CD4-positive, alpha-beta T cell (primary cell): ENCODE measurements at regions not wholly inside any gene's neighbourhood (a gene's known extent, or its start where the extent isn't known, plus 50 kb on each side); places are given as distances from the start of the nearest gene placed in this dataset.

Experiments used
- ATAC-seq: fragments of 200-7000 bp; cut with Tn5 transposase; one replicate; pipeline ENCODE4 v1.10.0; 2022; ENCODE audit warnings: mild to moderate bottlenecking; ENCODE audit not compliant: poor library complexity
- CTCF ChIA-PET: fragments of 350-600 bp; sonication (Branson Sonifier 250); formaldehyde crosslinking; loops from one replicate; lab custom pipeline; 2021; ENCODE audit warnings: antibody characterized with exemption, inconsistent platforms; lab: Charles Lee
- POLR2A ChIA-PET: fragments of 350-600 bp; sonication (Branson Sonifier 250); formaldehyde crosslinking; loops from one replicate; lab custom pipeline; 2021; ENCODE audit warnings: antibody characterized with exemption, inconsistent platforms; lab: Charles Lee
- DNase-seq, 14 experiments: peaks; one replicate each; pipeline ENCODE4 v3.0.0-alpha.2; 2013 to 2020; ENCODE audit warnings: mixed read lengths in 2 of 14
- H3K27ac ChIP-seq, 2 donors: one replicate each; pipeline versions ENCODE4 v1.5.1 to v1.7.0; 2013; ENCODE audit warnings: low read length in 2 of 2, low read depth in 1 of 2, mild to moderate bottlenecking in 1 of 2
- H3K27me3 ChIP-seq, 2 experiments: 1 replicate in 1 of 2; 2 replicates in 1 of 2; pipeline versions ENCODE4 v1.6.1 to v1.7.0; 2013; ENCODE audit warnings: low read length in 2 of 2, control low read depth in 1 of 2, mild to moderate bottlenecking in 1 of 2, moderate library complexity in 1 of 2; ENCODE audit not compliant: insufficient read depth in 2 of 2, control insufficient read depth in 1 of 2
- H3K36me3 ChIP-seq: one replicate; pipeline ENCODE4 v1.6.1; 2013; ENCODE audit warnings: low read length, control low read depth; ENCODE audit not compliant: insufficient read depth
- H3K4me1 ChIP-seq: one replicate; pipeline ENCODE4 v1.6.1; 2013; ENCODE audit warnings: low read length, control low read depth; ENCODE audit not compliant: insufficient read depth
- H3K4me3 ChIP-seq: one replicate; pipeline ENCODE4 v1.5.1; 2013; ENCODE audit warnings: mild to moderate bottlenecking, low read length, moderate library complexity
- H3K9me3 ChIP-seq, 2 experiments: 1 replicate in 1 of 2; 2 replicates in 1 of 2; pipeline versions ENCODE4 v1.6.1 to v1.7.0; 2013; ENCODE audit warnings: low read length in 2 of 2, mild to moderate bottlenecking in 2 of 2, control low read depth in 1 of 2, moderate library complexity in 1 of 2; ENCODE audit not compliant: control insufficient read depth in 1 of 2, insufficient read depth in 1 of 2
- H3K27ac Mint-ChIP-seq: one replicate; pipeline ENCODE4 v1.8.0; 2020; ENCODE audit warnings: mixed read lengths
- H3K27me3 Mint-ChIP-seq: one replicate; pipeline ENCODE4 v1.8.0; 2021; ENCODE audit warnings: mixed read lengths
- H3K36me3 Mint-ChIP-seq: one replicate; pipeline ENCODE4 v1.8.0; 2021; ENCODE audit warnings: low read depth, mixed read lengths
- H3K4me1 Mint-ChIP-seq: one replicate; pipeline ENCODE4 v1.8.0; 2021; ENCODE audit warnings: low read depth, mixed read lengths
- H3K4me3 Mint-ChIP-seq: one replicate; pipeline ENCODE4 v1.8.0; 2020; ENCODE audit warnings: mild to moderate bottlenecking, mixed read lengths
- H3K9me3 Mint-ChIP-seq: one replicate; pipeline ENCODE4 v1.8.0; 2020; ENCODE audit warnings: mixed read lengths
- CTCF ChIP-seq: fragments of 200-600 bp; IDR thresholded peaks from one replicate; pipeline ENCODE4 v1.8.0; 2022; ENCODE audit warnings: antibody characterized with exemption, mild to moderate bottlenecking
- intact Hi-C, 2 experiments: fragments of 100-400 bp; cut with DNase I in 1 of 2; cut with micrococcal nuclease in 1 of 2; formaldehyde crosslinking; loops; one replicate each; pipeline versions ENCODE4 v1.15.1 to v1.9.0; 2023 to 2025; cut with DNase I, micrococcal nuclease

DNA sequence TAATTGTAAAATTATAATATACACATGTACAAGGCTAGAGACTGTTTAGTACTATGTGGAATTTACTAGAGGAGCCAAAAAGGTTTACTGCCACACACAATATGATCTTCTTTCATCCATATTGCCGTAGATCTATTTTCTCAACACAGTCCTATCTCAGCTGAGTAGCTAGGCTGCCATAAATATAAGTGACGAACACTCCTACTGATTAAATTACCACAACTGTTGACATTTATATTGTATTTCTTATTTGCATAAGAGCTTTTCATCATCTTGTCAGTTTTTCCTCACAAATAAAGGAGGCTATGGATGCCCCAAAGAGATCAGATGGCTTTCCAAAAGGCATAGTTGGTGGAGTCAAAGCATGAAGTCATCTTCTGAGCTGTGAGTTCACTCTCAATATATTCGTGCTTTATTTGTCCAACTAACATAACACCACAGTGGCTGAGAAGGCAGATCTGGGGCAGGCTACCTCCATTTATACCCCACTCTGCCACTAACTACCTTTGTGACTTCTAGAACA lies 78.6 kb downstream of the CCDC59 start:
- H3K4me3 ChIP-seq: no peak overlapping the region
- H3K36me3 ChIP-seq: no peaks in the 10 kb centered on the region
- POLR2A ChIA-PET: no interaction called here
- Mint-ChIP-seq H3K27ac (no peak overlapping the region), H3K4me3 (no peak overlapping the region), H3K4me1 (no peaks in the 10 kb centered on the region), H3K27me3 (no peaks in the 10 kb centered on the region), H3K9me3 (peaks cover 9% of the 10 kb centered on the region), H3K36me3 (no peaks in the 10 kb centered on the region)
- TF ChIP-seq CTCF: no peak
- ATAC-seq: no peak
- H3K9me3 ChIP-seq: peaks cover 0 to 4% of the 10 kb centered on the region in 2 experiments
- H3K4me1 ChIP-seq: no peaks in the 10 kb centered on the region
- intact Hi-C loops: no loop called here
- no peak overlapping the region for H3K27ac ChIP-seq
- no peaks in the 10 kb centered on the region for H3K27me3 ChIP-seq
- CTCF ChIA-PET: interaction anchor here (1.5 kb wide), 1 partner anchor 11 kb away, joined by 3 read pairs; no protein-coding TSS in a partner anchor
- DNase-seq: no peak

- Histone ChIP-seq H3K27ac (no peak overlapping the region), H3K4me3 (no peak overlapping the region), H3K4me1 (no peaks in the 10 kb centered on the region), H3K27me3 (no peaks in the 10 kb centered on the region), H3K36me3 (no peaks in the 10 kb centered on the region), H3K9me3 (peaks cover 0 to 4% of the 10 kb centered on the region in 2 experiments)
- H3K4me1 Mint-ChIP-seq: no peaks in the 10 kb centered on the region
- H3K9me3 Mint-ChIP-seq: peaks cover 9% of the 10 kb centered on the region
- intact Hi-C loops: no loop called here
- ATAC-seq (no peak), DNase-seq (no peak)
- H3K27me3 Mint-ChIP-seq: no peaks in the 10 kb centered on the region
- no peaks in the 10 kb centered on the region for H3K36me3 Mint-ChIP-seq
- no peak overlapping the region for H3K4me3 Mint-ChIP-seq
- ChIA-PET POLR2A (no interaction called here), CTCF (no interaction called here)
- TF ChIP-seq CTCF: no peak
- H3K27ac Mint-ChIP-seq: no peak overlapping the region
Observed at GRCh38 chr12:82277582-82277981, 80.6 kb downstream of the CCDC59 start.

GRCh38 chr12:82242729-82243128 lies 115.5 kb downstream of the CCDC59 start:
- Histone ChIP-seq H3K27me3 (no peaks in the 10 kb centered on the region), H3K4me3 (no peak overlapping the region), H3K9me3 (no peaks in the 10 kb centered on the region), H3K27ac (no peak overlapping the region), H3K4me1 (no peaks in the 10 kb centered on the region), H3K36me3 (no peaks in the 10 kb centered on the region)
- Mint-ChIP-seq H3K27me3 (no peaks in the 10 kb centered on the region), H3K9me3 (peaks cover 2% of the 10 kb centered on the region), H3K4me3 (no peak overlapping the region), H3K36me3 (no peaks in the 10 kb centered on the region), H3K4me1 (no peaks in the 10 kb centered on the region), H3K27ac (no peak overlapping the region)
- ChIA-PET CTCF (no interaction called here), POLR2A (no interaction called here)
- no peak for ATAC-seq
- TF ChIP-seq CTCF: no peak
- intact Hi-C loops: no loop called here
- no peak for DNase-seq
